ENCODE measurements at regions not wholly inside any gene's neighbourhood (a gene's known extent, or its start where the extent isn't known, plus 50 kb on each side); places are given as distances from the start of the nearest gene placed in this dataset.

GRCh38 chr1:223482766-223483165 lies 89.6 kb downstream of the CCDC185 start:
- TF ChIP-seq POLR2A (IDR thresholded peaks at IDR 0.05) = no peak
- no peak for TF ChIP-seq CTCF (IDR thresholded peaks at IDR 0.05)

All from thyroid gland (tissue), 4 donors.